CD4-positive, alpha-beta memory T cell (primary cell): ENCODE measurements at regions not wholly inside any gene's neighbourhood (a gene's known extent, or its start where the extent isn't known, plus 50 kb on each side); places are given as distances from the start of the nearest gene placed in this dataset.
"Not testable (repeated sequence)": the region's sequence is repeated elsewhere in the genome, so short reads cannot be mapped to it uniquely, and the experiment has no call there.

Source experiments
- CTCF ChIA-PET: fragments of 350-600 bp; sonication (Branson Sonifier 250); formaldehyde crosslinking; loops from one replicate; lab custom pipeline; 2021; ENCODE audit warnings: inconsistent platforms; ENCODE audit not compliant: partially characterized antibody; lab: Charles Lee
- POLR2A ChIA-PET: fragments of 350-600 bp; sonication (Branson Sonifier 250); formaldehyde crosslinking; loops from one replicate; lab custom pipeline; 2021; ENCODE audit not compliant: partially characterized antibody; lab: Charles Lee
- DNase-seq, 5 donors: peaks; one replicate each; pipeline versions ENCODE4 v3.0.0 to v3.0.0-alpha.2; 2020 to 2022; ENCODE audit warnings: mixed read lengths in 1 of 5
- H3K27ac ChIP-seq: one replicate; pipeline ENCODE4 v1.7.0; 2013; ENCODE audit warnings: low read depth, low read length
- H3K27me3 ChIP-seq: 2 replicates; pipeline ENCODE4 v1.7.0; 2013; ENCODE audit warnings: mild to moderate bottlenecking, low read length, moderate library complexity; ENCODE audit not compliant: insufficient read depth
- H3K36me3 ChIP-seq: 2 replicates; pipeline ENCODE4 v1.7.0; 2013; ENCODE audit warnings: mild to moderate bottlenecking, low read length, moderate library complexity; ENCODE audit not compliant: insufficient read depth
- H3K4me1 ChIP-seq: 2 replicates; pipeline ENCODE4 v1.7.0; 2013; ENCODE audit warnings: mild to moderate bottlenecking, low read length, moderate library complexity; ENCODE audit not compliant: insufficient read depth
- H3K4me3 ChIP-seq, 2 donors: one replicate each; pipeline ENCODE4 v1.7.0; 2013; ENCODE audit warnings: low read length in 2 of 2, mild to moderate bottlenecking in 1 of 2
- H3K9me3 ChIP-seq, 2 donors: one replicate each; pipeline ENCODE4 v1.7.0; 2013; ENCODE audit warnings: low read length in 2 of 2, control low read depth in 1 of 2; ENCODE audit not compliant: control insufficient read depth in 1 of 2
- H3K27ac Mint-ChIP-seq, 7 donors: one replicate each; pipeline ENCODE4 v1.8.0; 2020 to 2021; ENCODE audit warnings: mixed read lengths in 7 of 7, mild to moderate bottlenecking in 6 of 7, inconsistent platforms in 3 of 7, moderate library complexity in 3 of 7
- H3K27me3 Mint-ChIP-seq, 2 donors: one replicate each; pipeline ENCODE4 v1.8.0; 2020 to 2021; ENCODE audit warnings: mixed read lengths in 2 of 2
- H3K36me3 Mint-ChIP-seq, 2 donors: one replicate each; pipeline ENCODE4 v1.8.0; 2020 to 2021; ENCODE audit warnings: mixed read lengths in 2 of 2, inconsistent platforms in 1 of 2, mild to moderate bottlenecking in 1 of 2
- H3K4me1 Mint-ChIP-seq, 4 donors: one replicate each; pipeline ENCODE4 v1.8.0; 2020 to 2021; ENCODE audit warnings: mixed read lengths in 4 of 4, mild to moderate bottlenecking in 1 of 4
- H3K4me3 Mint-ChIP-seq, 8 donors: one replicate each; pipeline ENCODE4 v1.8.0; 2020 to 2021; ENCODE audit warnings: mixed read lengths in 8 of 8, mild to moderate bottlenecking in 7 of 8, moderate library complexity in 6 of 8, inconsistent platforms in 3 of 8
- H3K9me3 Mint-ChIP-seq, 8 donors: one replicate each; pipeline ENCODE4 v1.8.0; 2020 to 2021; ENCODE audit warnings: mixed read lengths in 8 of 8, mild to moderate bottlenecking in 5 of 8, inconsistent platforms in 3 of 8, moderate library complexity in 1 of 8
- intact Hi-C: fragments of 100-400 bp; cut with micrococcal nuclease; formaldehyde crosslinking; loops from one replicate; pipeline ENCODE4 v1.15.1; 2023

- Mint-ChIP-seq H3K36me3 (no peaks in the 10 kb centered on the region), H3K27ac (no peak overlapping the region), H3K4me3 (no peak overlapping the region), H3K9me3 (peaks cover 0 to 7% (median 0%) of the 10 kb centered on the region in 8 donors), H3K4me1 (peaks cover 0 to 4% (median 0%) of the 10 kb centered on the region in 4 donors), H3K27me3 (no peaks in the 10 kb centered on the region)
- Histone ChIP-seq H3K9me3 (no peaks in the 10 kb centered on the region), H3K27ac (no peak overlapping the region), H3K4me1 (no peaks in the 10 kb centered on the region), H3K4me3 (no peak overlapping the region), H3K27me3 (no peaks in the 10 kb centered on the region), H3K36me3 (no peaks in the 10 kb centered on the region)
- ChIA-PET POLR2A (no interaction called here), CTCF (interaction anchor here (1.0 kb wide), 1 partner anchor 40 kb away, joined by 3 read pairs; no protein-coding TSS in a partner anchor)
- DNase-seq = no peak
- intact Hi-C loops = no loop called here
These were observed 60.1 kb upstream of the GNAQ start for GRCh38 chr9:78091731-78092130.

- Histone ChIP-seq H3K27me3 (no peaks in the 10 kb centered on the region), H3K9me3 (no peaks in the 10 kb centered on the region), H3K27ac (no peak overlapping the region), H3K36me3 (no peaks in the 10 kb centered on the region), H3K4me3 (no peak overlapping the region), H3K4me1 (no peaks in the 10 kb centered on the region)
- H3K27me3 Mint-ChIP-seq = no peaks in the 10 kb centered on the region
- DNase-seq = no peak
- intact Hi-C loops = no loop called here
- H3K4me3 Mint-ChIP-seq = no peak overlapping the region
- POLR2A ChIA-PET = no interaction called here
- no peak overlapping the region for H3K27ac Mint-ChIP-seq
- no peaks in the 10 kb centered on the region for H3K36me3 Mint-ChIP-seq
- peaks cover 0 to 11% (median 2%) of the 10 kb centered on the region in 8 donors for H3K9me3 Mint-ChIP-seq
- CTCF ChIA-PET = no interaction called here
- no peaks in the 10 kb centered on the region for H3K4me1 Mint-ChIP-seq
These were observed 57.5 kb upstream of the GNAQ start for GRCh38 chr9:78089111-78089510.

- H3K4me3 Mint-ChIP-seq, H3K27me3 ChIP-seq, H3K9me3 ChIP-seq, H3K4me1 Mint-ChIP-seq, H3K27me3 Mint-ChIP-seq, DNase-seq, H3K36me3 Mint-ChIP-seq, H3K36me3 ChIP-seq, H3K27ac ChIP-seq, H3K27ac Mint-ChIP-seq, H3K4me1 ChIP-seq, intact Hi-C loops, POLR2A ChIA-PET, H3K4me3 ChIP-seq, CTCF ChIA-PET: not testable (repeated sequence)
- peaks cover 0 to 11% (median 2%) of the 10 kb centered on the region in 8 donors for H3K9me3 Mint-ChIP-seq
These were observed 56.6 kb upstream of the GNAQ start for GRCh38 chr9:78088190-78088589.
